ENCODE measurements at regions not wholly inside any gene's neighbourhood (a gene's known extent, or its start where the extent isn't known, plus 50 kb on each side); places are given as distances from the start of the nearest gene placed in this dataset.

DNA sequence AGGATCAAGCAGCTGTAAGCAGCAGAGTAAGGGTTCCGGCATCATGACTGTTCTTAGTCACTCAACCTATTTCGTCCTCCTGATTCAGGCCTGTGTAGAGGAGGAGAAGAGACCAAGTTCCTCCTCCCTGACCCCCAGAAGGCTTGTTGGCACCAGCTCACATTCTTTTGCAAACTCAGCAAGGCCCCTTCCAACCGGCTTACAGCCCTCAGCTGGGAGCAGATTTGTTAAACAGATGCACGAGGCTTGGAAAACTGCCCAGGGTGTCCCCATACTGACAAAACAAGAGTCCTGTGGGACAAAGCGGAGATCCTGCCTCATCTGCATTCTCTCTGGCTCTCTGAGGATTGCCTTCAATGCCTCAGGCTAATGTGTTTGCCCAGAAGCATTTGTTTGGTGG, 113.2 kb upstream of the SOX21 start:
- TF ChIP-seq, protein P1, sequence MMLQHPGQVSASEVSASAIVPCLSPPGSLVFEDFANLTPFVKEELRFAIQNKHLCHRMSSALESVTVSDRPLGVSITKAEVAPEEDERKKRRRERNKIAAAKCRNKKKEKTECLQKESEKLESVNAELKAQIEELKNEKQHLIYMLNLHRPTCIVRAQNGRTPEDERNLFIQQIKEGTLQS (CRISPR knock-in tag; conservative IDR thresholded peaks at IDR 0.05): no peak
- TF ChIP-seq ELF4 (CRISPR knock-in tag; IDR thresholded peaks at IDR 0.05; ENCODE audit: low read depth) (no peak), RELA (CRISPR knock-in tag; IDR thresholded peaks at IDR 0.05; ENCODE audit: borderline replicate concordance) (no peak), NR2C2 (CRISPR knock-in tag; IDR thresholded peaks at IDR 0.05) (no peak), SP1 (CRISPR knock-in tag; conservative IDR thresholded peaks at IDR 0.05) (no peak), ZNF121 (CRISPR knock-in tag; IDR thresholded peaks at IDR 0.05) (no peak), OVOL2 (CRISPR knock-in tag; IDR thresholded peaks at IDR 0.05; ENCODE audit: borderline replicate concordance) (no peak), HMGA2 (CRISPR knock-in tag; IDR thresholded peaks at IDR 0.05) (no peak), CREM (CRISPR knock-in tag; IDR thresholded peaks at IDR 0.05) (peak; percentile 49; the same call in 1 of the 2 replicates)
- TF ChIP-seq, protein P2, sequence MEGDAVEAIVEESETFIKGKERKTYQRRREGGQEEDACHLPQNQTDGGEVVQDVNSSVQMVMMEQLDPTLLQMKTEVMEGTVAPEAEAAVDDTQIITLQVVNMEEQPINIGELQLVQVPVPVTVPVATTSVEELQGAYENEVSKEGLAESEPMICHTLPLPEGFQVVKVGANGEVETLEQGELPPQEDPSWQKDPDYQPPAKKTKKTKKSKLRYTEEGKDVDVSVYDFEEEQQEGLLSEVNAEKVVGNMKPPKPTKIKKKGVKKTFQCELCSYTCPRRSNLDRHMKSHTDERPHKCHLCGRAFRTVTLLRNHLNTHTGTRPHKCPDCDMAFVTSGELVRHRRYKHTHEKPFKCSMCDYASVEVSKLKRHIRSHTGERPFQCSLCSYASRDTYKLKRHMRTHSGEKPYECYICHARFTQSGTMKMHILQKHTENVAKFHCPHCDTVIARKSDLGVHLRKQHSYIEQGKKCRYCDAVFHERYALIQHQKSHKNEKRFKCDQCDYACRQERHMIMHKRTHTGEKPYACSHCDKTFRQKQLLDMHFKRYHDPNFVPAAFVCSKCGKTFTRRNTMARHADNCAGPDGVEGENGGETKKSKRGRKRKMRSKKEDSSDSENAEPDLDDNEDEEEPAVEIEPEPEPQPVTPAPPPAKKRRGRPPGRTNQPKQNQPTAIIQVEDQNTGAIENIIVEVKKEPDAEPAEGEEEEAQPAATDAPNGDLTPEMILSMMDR (IDR thresholded peaks at IDR 0.05): no peak
- TF ChIP-seq, protein P3, sequence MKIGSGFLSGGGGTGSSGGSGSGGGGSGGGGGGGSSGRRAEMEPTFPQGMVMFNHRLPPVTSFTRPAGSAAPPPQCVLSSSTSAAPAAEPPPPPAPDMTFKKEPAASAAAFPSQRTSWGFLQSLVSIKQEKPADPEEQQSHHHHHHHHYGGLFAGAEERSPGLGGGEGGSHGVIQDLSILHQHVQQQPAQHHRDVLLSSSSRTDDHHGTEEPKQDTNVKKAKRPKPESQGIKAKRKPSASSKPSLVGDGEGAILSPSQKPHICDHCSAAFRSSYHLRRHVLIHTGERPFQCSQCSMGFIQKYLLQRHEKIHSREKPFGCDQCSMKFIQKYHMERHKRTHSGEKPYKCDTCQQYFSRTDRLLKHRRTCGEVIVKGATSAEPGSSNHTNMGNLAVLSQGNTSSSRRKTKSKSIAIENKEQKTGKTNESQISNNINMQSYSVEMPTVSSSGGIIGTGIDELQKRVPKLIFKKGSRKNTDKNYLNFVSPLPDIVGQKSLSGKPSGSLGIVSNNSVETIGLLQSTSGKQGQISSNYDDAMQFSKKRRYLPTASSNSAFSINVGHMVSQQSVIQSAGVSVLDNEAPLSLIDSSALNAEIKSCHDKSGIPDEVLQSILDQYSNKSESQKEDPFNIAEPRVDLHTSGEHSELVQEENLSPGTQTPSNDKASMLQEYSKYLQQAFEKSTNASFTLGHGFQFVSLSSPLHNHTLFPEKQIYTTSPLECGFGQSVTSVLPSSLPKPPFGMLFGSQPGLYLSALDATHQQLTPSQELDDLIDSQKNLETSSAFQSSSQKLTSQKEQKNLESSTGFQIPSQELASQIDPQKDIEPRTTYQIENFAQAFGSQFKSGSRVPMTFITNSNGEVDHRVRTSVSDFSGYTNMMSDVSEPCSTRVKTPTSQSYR (CRISPR knock-in tag; IDR thresholded peaks at IDR 0.05): no peak
- TF ChIP-seq, protein P4, sequence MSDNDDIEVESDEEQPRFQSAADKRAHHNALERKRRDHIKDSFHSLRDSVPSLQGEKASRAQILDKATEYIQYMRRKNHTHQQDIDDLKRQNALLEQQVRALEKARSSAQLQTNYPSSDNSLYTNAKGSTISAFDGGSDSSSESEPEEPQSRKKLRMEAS (CRISPR knock-in tag; IDR thresholded peaks at IDR 0.05): peak; percentile 43; the same call in 1 of the 2 replicates
- TF ChIP-seq, protein P5, sequence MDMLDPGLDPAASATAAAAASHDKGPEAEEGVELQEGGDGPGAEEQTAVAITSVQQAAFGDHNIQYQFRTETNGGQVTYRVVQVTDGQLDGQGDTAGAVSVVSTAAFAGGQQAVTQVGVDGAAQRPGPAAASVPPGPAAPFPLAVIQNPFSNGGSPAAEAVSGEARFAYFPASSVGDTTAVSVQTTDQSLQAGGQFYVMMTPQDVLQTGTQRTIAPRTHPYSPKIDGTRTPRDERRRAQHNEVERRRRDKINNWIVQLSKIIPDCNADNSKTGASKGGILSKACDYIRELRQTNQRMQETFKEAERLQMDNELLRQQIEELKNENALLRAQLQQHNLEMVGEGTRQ (CRISPR knock-in tag; IDR thresholded peaks at IDR 0.05): no peak
- TF ChIP-seq, protein P6, sequence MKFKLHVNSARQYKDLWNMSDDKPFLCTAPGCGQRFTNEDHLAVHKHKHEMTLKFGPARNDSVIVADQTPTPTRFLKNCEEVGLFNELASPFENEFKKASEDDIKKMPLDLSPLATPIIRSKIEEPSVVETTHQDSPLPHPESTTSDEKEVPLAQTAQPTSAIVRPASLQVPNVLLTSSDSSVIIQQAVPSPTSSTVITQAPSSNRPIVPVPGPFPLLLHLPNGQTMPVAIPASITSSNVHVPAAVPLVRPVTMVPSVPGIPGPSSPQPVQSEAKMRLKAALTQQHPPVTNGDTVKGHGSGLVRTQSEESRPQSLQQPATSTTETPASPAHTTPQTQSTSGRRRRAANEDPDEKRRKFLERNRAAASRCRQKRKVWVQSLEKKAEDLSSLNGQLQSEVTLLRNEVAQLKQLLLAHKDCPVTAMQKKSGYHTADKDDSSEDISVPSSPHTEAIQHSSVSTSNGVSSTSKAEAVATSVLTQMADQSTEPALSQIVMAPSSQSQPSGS (CRISPR knock-in tag; IDR thresholded peaks at IDR 0.05; ENCODE audit: borderline replicate concordance, low read depth): no peak
